Nephron progenitor cell (in vitro differentiated cells): ENCODE measurements at regions not wholly inside any gene's neighbourhood (a gene's known extent, or its start where the extent isn't known, plus 50 kb on each side); places are given as distances from the start of the nearest gene placed in this dataset.

Experiments used
- DNase-seq: peaks from one replicate; pipeline ENCODE4 v3.0.0; 2021
- H3K27ac Mint-ChIP-seq: 2 replicates; pipeline ENCODE4 v1.8.0; 2021; ENCODE audit warnings: mild to moderate bottlenecking, moderate library complexity, mixed read lengths
- H3K27me3 Mint-ChIP-seq: 2 replicates; pipeline ENCODE4 v1.8.0; 2021; ENCODE audit warnings: mild to moderate bottlenecking, low read depth, mixed read lengths; ENCODE audit not compliant: poor library complexity
- H3K36me3 Mint-ChIP-seq: 2 replicates; pipeline ENCODE4 v1.8.0; 2021; ENCODE audit warnings: low read depth, mixed read lengths
- H3K4me1 Mint-ChIP-seq: 2 replicates; pipeline ENCODE4 v1.8.0; 2021; ENCODE audit warnings: mixed read lengths
- H3K4me3 Mint-ChIP-seq: 2 replicates; pipeline ENCODE4 v1.8.0; 2021; ENCODE audit warnings: mild to moderate bottlenecking, moderate library complexity, mixed read lengths
- H3K9me3 Mint-ChIP-seq: 2 replicates; pipeline ENCODE4 v1.8.0; 2021; ENCODE audit warnings: mild to moderate bottlenecking, moderate library complexity, mixed read lengths
- TF ChIP-seq, protein P1 (sequence below): fragments of 200-600 bp; sonication (generic); IDR thresholded peaks from 2 replicates; pipeline ENCODE4 v1.5.0; 2021; ENCODE audit warnings: antibody characterized with exemption

DNA sequence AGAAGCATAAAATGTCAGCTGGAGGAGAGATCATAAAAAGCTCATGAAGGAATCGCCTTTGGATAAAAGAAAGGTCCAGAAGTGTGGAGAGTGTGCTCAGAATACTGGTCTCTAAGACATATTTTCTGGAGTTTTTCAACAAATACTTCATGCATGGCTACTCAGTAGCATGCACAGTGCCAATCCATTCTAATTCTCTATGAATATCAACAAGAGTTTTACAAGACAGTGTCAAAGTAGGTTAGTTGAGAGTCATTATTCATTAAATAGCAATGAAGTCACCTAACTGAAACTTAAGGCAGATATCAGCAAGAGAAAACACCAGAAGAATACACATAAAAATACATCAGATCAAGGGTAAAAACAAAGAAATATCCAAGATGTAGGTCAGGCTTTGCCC is 1243.2 kb upstream of the SLC10A2 start:
- TF ChIP-seq, protein P1, sequence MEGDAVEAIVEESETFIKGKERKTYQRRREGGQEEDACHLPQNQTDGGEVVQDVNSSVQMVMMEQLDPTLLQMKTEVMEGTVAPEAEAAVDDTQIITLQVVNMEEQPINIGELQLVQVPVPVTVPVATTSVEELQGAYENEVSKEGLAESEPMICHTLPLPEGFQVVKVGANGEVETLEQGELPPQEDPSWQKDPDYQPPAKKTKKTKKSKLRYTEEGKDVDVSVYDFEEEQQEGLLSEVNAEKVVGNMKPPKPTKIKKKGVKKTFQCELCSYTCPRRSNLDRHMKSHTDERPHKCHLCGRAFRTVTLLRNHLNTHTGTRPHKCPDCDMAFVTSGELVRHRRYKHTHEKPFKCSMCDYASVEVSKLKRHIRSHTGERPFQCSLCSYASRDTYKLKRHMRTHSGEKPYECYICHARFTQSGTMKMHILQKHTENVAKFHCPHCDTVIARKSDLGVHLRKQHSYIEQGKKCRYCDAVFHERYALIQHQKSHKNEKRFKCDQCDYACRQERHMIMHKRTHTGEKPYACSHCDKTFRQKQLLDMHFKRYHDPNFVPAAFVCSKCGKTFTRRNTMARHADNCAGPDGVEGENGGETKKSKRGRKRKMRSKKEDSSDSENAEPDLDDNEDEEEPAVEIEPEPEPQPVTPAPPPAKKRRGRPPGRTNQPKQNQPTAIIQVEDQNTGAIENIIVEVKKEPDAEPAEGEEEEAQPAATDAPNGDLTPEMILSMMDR, result no peak
- DNase-seq, result no peak
- no peak overlapping the region for H3K27ac Mint-ChIP-seq

GRCh38 chr13:104301171-104301975 is 1235.2 kb upstream of the SLC10A2 start:
- TF ChIP-seq, protein P1, result no peak
- Mint-ChIP-seq H3K27me3 (peaks cover 4% of the 10 kb centered on the region), H3K9me3 (no peaks in the 10 kb centered on the region), H3K27ac (no peak overlapping the region), H3K4me3 (no peak overlapping the region), H3K4me1 (no peaks in the 10 kb centered on the region), H3K36me3 (no peaks in the 10 kb centered on the region)
- no peak for DNase-seq

More for the DNA sequence above, 1243.2 kb upstream of the SLC10A2 start:
- peaks cover 3% of the 10 kb centered on the region for H3K27me3 Mint-ChIP-seq
- peaks cover 9% of the 10 kb centered on the region for H3K9me3 Mint-ChIP-seq
- H3K36me3 Mint-ChIP-seq, result no peaks in the 10 kb centered on the region
- H3K4me3 Mint-ChIP-seq, result no peak overlapping the region
- no peaks in the 10 kb centered on the region for H3K4me1 Mint-ChIP-seq

DNA sequence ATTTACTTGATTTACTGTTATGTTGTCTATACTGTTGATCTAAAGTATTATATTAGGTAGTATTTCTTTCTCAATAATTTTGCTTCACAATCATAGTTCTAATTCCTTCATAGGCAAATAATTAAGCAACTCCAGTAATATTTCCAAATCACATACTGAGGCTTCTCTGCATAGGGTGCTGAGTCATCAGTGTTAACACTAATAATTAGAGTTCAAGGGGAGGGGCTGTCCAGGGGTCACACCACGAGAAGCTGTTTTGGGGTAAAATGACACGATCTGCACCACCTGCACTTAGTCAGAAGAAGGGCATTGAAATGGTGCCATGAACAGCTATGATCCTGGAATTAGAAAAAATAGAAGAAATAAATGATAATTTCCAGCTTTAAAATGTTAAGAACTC is 1230.9 kb upstream of the SLC10A2 start:
- no peak overlapping the region for H3K4me3 Mint-ChIP-seq
- no peak overlapping the region for H3K27ac Mint-ChIP-seq
- H3K9me3 Mint-ChIP-seq, result no peaks in the 10 kb centered on the region
- H3K36me3 Mint-ChIP-seq, result no peaks in the 10 kb centered on the region
- no peaks in the 10 kb centered on the region for H3K4me1 Mint-ChIP-seq
- DNase-seq, result no peak
- TF ChIP-seq, protein P1, result no peak
- no peaks in the 10 kb centered on the region for H3K27me3 Mint-ChIP-seq

DNA sequence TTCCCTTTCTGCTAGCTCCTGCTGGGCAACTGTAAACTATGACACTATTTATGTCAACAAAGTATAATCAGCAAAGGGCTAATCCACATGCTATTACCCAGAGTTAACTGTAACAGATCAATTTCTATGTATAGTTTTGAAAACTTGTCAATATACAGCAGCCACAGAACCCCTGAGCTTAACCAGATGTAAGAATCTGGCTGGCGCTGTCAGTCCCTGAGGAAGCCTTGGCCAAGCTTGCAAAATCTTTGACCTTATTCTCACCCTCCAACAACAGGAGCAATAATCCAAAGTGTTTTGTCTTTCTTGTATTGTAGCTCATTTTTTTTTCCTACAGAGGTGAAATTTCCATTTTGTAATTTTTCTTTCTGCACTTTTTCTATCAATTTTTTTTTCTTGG is 1230.1 kb upstream of the SLC10A2 start:
- no peaks in the 10 kb centered on the region for H3K36me3 Mint-ChIP-seq
- no peaks in the 10 kb centered on the region for H3K9me3 Mint-ChIP-seq
- no peak overlapping the region for H3K4me3 Mint-ChIP-seq

GRCh38 chr13:104295537-104295936 is 1229.3 kb upstream of the SLC10A2 start:
- TF ChIP-seq, protein P1, result no peak
- H3K27ac Mint-ChIP-seq, result no peak overlapping the region
- no peak overlapping the region for H3K4me3 Mint-ChIP-seq
- no peaks in the 10 kb centered on the region for H3K27me3 Mint-ChIP-seq
- H3K9me3 Mint-ChIP-seq, result no peaks in the 10 kb centered on the region
- DNase-seq, result no peak
- no peaks in the 10 kb centered on the region for H3K36me3 Mint-ChIP-seq
- no peaks in the 10 kb centered on the region for H3K4me1 Mint-ChIP-seq

More for the DNA sequence above, 1230.1 kb upstream of the SLC10A2 start:
- no peak for DNase-seq
- no peaks in the 10 kb centered on the region for H3K27me3 Mint-ChIP-seq
- TF ChIP-seq, protein P1, result no peak
- H3K27ac Mint-ChIP-seq, result no peak overlapping the region
- no peaks in the 10 kb centered on the region for H3K4me1 Mint-ChIP-seq

- DNase-seq, result no peak
- Mint-ChIP-seq H3K4me3 (no peak overlapping the region), H3K27me3 (no peaks in the 10 kb centered on the region), H3K4me1 (peaks cover 13% of the 10 kb centered on the region), H3K36me3 (no peaks in the 10 kb centered on the region), H3K27ac (no peak overlapping the region), H3K9me3 (no peaks in the 10 kb centered on the region)
- TF ChIP-seq, protein P1, result no peak
Observed at GRCh38 chr13:104289400-104289799, 1223.2 kb upstream of the SLC10A2 start.
